DMS153 treated with DMSO at 0.1 percent for 48 hours (cell line): ENCODE measurements at regions not wholly inside any gene's neighbourhood (a gene's known extent, or its start where the extent isn't known, plus 50 kb on each side); places are given as distances from the start of the nearest gene placed in this dataset.

Source experiments
- DNase-seq: peaks from one replicate; lab custom pipeline; 2025; ENCODE audit not compliant: unreplicated experiment; lab: John Stamatoyannopoulos, UW

- DNase-seq: no peak
Observed at GRCh38 chr7:131197920-131198615, 129.6 kb upstream of the MKLN1 start.

GRCh38 chr7:131202451-131202850, 125.2 kb upstream of the MKLN1 start:
- DNase-seq: no peak

- DNase-seq: no peak
Observed at GRCh38 chr7:131203291-131203976, 124.2 kb upstream of the MKLN1 start.

- DNase-seq: no peak
Observed at GRCh38 chr7:131208777-131209176, 118.9 kb upstream of the MKLN1 start.

- DNase-seq: no peak
Observed at GRCh38 chr7:131210618-131211017, 117.1 kb upstream of the MKLN1 start.

- no peak for DNase-seq
Observed at GRCh38 chr7:131211500-131211899, 116.2 kb upstream of the MKLN1 start.

GRCh38 chr7:131212114-131212513, 115.6 kb upstream of the MKLN1 start:
- DNase-seq: no peak

GRCh38 chr7:131218727-131219128, 108.9 kb upstream of the MKLN1 start:
- DNase-seq: no peak

GRCh38 chr7:131219312-131220041, 108.2 kb upstream of the MKLN1 start:
- DNase-seq: no peak

GRCh38 chr7:131221061-131221460, 106.6 kb upstream of the MKLN1 start:
- DNase-seq: no peak

- no peak for DNase-seq
Observed at GRCh38 chr7:131222171-131222570, 105.5 kb upstream of the MKLN1 start.

- DNase-seq: no peak
Observed at GRCh38 chr7:131223151-131223550, 104.5 kb upstream of the MKLN1 start.

GRCh38 chr7:131224996-131225395, 102.7 kb upstream of the MKLN1 start:
- no peak for DNase-seq

GRCh38 chr7:131225619-131226513, 101.8 kb upstream of the MKLN1 start:
- DNase-seq: no peak

GRCh38 chr7:131226514-131226865, 101.2 kb upstream of the MKLN1 start:
- no peak for DNase-seq

GRCh38 chr7:131231381-131232220, 96.1 kb upstream of the MKLN1 start:
- no peak for DNase-seq

- no peak for DNase-seq
Observed at GRCh38 chr7:131232768-131233167, 94.9 kb upstream of the MKLN1 start.

GRCh38 chr7:131233193-131233592, 94.5 kb upstream of the MKLN1 start:
- no peak for DNase-seq

- DNase-seq: no peak
Observed at GRCh38 chr7:131234719-131235488, 92.8 kb upstream of the MKLN1 start.
